ENCODE measurements at regions not wholly inside any gene's neighbourhood (a gene's known extent, or its start where the extent isn't known, plus 50 kb on each side); places are given as distances from the start of the nearest gene placed in this dataset.

DNA sequence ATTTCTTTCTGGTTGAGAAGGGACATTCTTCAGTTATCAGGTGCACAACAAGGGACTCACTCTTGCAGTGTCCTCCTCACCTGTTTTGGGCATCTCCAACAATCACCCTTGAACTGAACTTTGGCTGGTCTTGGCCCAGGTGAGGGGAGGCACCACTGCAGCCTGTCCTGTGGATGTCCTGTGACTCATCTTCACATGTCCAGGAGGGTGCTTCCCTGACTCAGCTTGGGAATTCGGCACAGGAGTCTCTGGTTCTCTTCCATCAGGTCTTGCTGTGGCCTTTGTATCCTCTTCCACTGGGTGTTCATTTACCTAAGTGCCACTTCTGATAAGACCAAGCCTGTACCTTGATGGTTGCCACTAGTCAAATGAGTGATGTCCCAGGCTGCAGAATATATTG is 196.7 kb upstream of the MKI67 start:
- TF ChIP-seq, protein P1, sequence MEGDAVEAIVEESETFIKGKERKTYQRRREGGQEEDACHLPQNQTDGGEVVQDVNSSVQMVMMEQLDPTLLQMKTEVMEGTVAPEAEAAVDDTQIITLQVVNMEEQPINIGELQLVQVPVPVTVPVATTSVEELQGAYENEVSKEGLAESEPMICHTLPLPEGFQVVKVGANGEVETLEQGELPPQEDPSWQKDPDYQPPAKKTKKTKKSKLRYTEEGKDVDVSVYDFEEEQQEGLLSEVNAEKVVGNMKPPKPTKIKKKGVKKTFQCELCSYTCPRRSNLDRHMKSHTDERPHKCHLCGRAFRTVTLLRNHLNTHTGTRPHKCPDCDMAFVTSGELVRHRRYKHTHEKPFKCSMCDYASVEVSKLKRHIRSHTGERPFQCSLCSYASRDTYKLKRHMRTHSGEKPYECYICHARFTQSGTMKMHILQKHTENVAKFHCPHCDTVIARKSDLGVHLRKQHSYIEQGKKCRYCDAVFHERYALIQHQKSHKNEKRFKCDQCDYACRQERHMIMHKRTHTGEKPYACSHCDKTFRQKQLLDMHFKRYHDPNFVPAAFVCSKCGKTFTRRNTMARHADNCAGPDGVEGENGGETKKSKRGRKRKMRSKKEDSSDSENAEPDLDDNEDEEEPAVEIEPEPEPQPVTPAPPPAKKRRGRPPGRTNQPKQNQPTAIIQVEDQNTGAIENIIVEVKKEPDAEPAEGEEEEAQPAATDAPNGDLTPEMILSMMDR (IDR thresholded peaks at IDR 0.05; ENCODE audit: borderline replicate concordance, control extremely low read depth, extremely low read depth, insufficient read depth, missing control alignments), result no peak
- DNase-seq (ENCODE audit: low spot score), result no peak
- in situ Hi-C loops (cut with MboI; ENCODE audit: low sequenced_read_pairs, unreplicated experiment), result no loop called here

DNA sequence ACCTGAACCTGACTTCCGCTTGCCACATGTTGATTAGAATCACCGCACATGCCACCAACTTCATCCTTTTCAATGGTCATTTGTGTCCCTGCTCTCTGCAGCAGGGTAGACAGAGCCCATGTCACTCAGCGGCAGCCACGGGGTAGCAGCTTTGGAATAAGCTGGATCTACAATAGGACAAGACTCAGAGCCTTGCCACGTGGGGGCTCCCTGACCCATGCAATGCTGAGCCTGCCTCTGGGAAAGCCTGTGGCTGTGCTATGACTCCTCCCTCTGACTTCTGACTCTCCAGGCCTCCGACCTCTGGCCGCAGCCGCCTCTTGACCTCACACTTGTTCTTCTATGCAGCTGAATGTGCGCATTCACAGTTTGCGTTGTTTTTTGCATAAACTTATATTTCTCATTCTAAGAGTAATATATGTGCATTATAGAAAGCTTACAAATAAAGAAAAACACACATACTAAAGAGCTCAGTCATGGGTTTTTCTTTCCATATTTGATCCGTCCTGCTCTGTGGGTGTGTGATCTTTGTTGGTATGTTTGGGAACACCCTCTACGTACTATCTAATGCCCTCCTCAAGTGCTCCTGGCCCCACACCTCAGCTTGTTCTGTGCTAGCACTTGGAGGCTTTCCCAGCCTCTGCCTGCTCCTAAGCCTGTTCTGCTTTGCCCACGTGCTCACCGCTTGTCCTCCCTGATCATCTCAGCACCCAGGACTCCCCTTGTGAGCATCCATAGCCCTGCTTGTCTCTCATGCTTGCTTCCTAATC is 198.0 kb upstream of the MKI67 start:
- in situ Hi-C loops (cut with MboI; ENCODE audit: low sequenced_read_pairs, unreplicated experiment), result no loop called here
- DNase-seq (ENCODE audit: low spot score), result no peak
- TF ChIP-seq, protein P1 (IDR thresholded peaks at IDR 0.05; ENCODE audit: borderline replicate concordance, control extremely low read depth, extremely low read depth, insufficient read depth, missing control alignments), result no peak

DNA sequence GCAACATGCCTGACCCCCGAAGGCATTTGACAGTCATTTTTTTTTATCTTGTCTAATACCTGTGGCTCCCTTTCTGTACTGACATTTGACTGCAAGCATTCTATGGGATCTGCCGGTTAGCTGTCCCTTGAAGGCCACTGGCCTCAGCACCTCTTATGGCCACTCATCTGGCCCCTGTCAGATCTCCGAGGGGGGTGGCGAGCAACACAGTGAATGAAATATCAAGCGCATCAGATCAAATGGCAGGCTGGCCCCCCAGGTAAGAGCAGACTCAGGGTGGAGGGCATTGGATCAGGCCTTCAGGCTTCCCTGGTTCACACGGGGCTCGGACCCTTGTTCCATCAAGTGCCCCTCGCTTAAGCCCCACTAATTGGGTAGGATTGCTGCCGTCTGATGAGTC is 199.6 kb upstream of the MKI67 start:
- TF ChIP-seq, protein P1 (IDR thresholded peaks at IDR 0.05; ENCODE audit: borderline replicate concordance, control extremely low read depth, extremely low read depth, insufficient read depth, missing control alignments), result no peak
- in situ Hi-C loops (cut with MboI; ENCODE audit: low sequenced_read_pairs, unreplicated experiment), result no loop called here
- no peak for DNase-seq (ENCODE audit: low spot score)

DNA sequence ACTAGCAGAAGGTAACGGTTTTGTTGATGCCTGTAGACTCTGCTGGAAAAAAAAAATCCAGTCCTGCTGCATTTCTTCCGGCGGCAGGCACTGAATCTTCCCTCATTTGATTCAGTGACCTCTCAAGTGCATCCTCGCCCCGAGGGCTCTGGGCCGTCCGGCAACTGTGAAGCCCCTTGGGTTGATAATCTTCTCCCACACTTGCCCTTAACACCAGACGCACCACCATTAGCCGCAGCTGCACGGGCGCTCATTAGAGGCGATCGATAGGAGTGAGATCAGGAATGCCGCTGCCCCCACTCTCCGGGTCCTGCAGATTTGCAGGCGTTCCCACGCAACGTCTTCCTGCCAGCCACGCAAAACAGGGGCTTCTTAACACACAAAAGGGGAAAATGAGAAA is 200.0 kb upstream of the MKI67 start:
- no peak for DNase-seq (ENCODE audit: low spot score)
- TF ChIP-seq, protein P1 (IDR thresholded peaks at IDR 0.05; ENCODE audit: borderline replicate concordance, control extremely low read depth, extremely low read depth, insufficient read depth, missing control alignments), result no peak
- in situ Hi-C loops (cut with MboI; ENCODE audit: low sequenced_read_pairs, unreplicated experiment), result no loop called here

DNA sequence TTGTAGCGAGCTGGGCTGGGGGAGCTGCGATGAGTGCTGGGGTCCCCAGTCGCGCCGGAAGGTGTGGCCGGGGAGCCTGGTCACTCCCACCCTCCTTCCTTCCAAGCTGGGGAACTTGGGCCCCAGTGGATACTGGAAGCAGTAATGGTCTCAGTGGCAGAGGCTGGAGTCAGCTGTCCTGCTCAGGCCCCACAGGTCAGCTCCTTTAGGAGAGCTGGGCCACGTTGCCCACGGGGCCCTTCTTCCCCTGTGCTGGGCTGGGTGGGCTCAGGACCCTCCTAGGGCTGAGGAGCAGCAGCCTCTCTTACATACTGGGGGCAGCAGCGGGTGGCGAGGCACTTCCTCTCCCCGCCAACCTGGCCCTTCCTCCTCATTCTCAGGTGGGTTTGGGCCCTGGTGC is 200.6 kb upstream of the MKI67 start:
- TF ChIP-seq, protein P1 (IDR thresholded peaks at IDR 0.05; ENCODE audit: borderline replicate concordance, control extremely low read depth, extremely low read depth, insufficient read depth, missing control alignments), result no peak
- no peak for DNase-seq (ENCODE audit: low spot score)
- in situ Hi-C loops (cut with MboI; ENCODE audit: low sequenced_read_pairs, unreplicated experiment), result no loop called here

DNA sequence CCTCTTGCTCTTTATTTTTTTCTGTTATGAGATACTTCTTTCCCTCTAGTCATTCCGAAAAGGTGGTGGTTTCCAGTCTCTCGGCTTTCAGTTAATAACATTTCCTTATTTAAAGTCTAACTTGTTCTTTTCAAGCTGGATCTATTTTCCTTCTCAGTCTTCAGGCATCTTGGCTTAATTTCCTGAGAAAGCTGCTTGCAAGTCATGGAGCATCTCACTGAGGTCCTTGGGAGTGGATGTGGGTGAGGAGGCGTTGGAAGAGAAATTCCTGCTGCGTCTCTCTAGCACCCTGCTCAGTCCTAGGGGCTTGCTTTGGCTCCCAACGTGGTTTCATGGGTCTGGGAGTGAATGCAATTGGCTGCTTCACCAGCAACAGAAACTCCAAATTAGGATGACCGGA is 210.2 kb upstream of the MKI67 start:
- TF ChIP-seq, protein P1 (IDR thresholded peaks at IDR 0.05; ENCODE audit: borderline replicate concordance, control extremely low read depth, extremely low read depth, insufficient read depth, missing control alignments), result no peak
- in situ Hi-C loops (cut with MboI; ENCODE audit: low sequenced_read_pairs, unreplicated experiment), result no loop called here
- DNase-seq (ENCODE audit: low spot score), result no peak
